Body of pancreas (tissue), 4 donors: ENCODE measurements at regions not wholly inside any gene's neighbourhood (a gene's known extent, or its start where the extent isn't known, plus 50 kb on each side); places are given as distances from the start of the nearest gene placed in this dataset.

ENCODE experiments used
- POLR2A ChIP-seq, 3 donors: fragments of 450-650 bp; IDR thresholded peaks; one replicate each; pipeline ENCODE4 v1.6.1; 2016; ENCODE audit warnings: antibody characterized with exemption in 3 of 3, mild to moderate bottlenecking in 2 of 3
- TF ChIP-seq, protein P1 (sequence below), 7 experiments: fragments of 450-650 bp in 4 of 7; fragments of 200-600 bp in 3 of 7; sonication (generic) in 3 of 7; IDR thresholded peaks; one replicate each; pipeline ENCODE4 v1.5.1; 2016 to 2019; ENCODE audit warnings: antibody characterized with exemption in 7 of 7

DNA sequence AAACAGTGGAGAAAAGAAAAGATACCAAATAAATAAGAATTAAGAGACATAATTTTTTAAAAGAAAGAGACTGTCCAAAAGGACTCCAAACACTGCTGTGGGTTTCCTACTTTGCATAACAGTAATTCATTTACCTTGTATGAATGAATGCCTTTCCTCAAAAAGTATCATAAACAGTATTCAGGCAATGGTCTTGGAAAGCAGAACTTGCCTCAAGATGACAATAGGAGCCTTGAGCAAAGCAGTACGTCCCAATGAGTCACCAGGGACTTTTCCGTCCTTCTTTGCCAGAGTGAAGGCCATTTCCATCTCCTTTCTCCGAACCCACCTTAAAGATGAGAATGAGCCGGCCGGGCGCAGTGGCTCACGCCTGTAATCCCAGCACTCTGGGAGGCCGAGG is 186.4 kb downstream of the ZBTB18 start:
- TF ChIP-seq POLR2A (IDR thresholded peaks at IDR 0.05) = no peak
- TF ChIP-seq, protein P1, sequence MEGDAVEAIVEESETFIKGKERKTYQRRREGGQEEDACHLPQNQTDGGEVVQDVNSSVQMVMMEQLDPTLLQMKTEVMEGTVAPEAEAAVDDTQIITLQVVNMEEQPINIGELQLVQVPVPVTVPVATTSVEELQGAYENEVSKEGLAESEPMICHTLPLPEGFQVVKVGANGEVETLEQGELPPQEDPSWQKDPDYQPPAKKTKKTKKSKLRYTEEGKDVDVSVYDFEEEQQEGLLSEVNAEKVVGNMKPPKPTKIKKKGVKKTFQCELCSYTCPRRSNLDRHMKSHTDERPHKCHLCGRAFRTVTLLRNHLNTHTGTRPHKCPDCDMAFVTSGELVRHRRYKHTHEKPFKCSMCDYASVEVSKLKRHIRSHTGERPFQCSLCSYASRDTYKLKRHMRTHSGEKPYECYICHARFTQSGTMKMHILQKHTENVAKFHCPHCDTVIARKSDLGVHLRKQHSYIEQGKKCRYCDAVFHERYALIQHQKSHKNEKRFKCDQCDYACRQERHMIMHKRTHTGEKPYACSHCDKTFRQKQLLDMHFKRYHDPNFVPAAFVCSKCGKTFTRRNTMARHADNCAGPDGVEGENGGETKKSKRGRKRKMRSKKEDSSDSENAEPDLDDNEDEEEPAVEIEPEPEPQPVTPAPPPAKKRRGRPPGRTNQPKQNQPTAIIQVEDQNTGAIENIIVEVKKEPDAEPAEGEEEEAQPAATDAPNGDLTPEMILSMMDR (IDR thresholded peaks at IDR 0.05) = no peak
